ENCODE measurements at regions not wholly inside any gene's neighbourhood (a gene's known extent, or its start where the extent isn't known, plus 50 kb on each side); places are given as distances from the start of the nearest gene placed in this dataset.

DNA sequence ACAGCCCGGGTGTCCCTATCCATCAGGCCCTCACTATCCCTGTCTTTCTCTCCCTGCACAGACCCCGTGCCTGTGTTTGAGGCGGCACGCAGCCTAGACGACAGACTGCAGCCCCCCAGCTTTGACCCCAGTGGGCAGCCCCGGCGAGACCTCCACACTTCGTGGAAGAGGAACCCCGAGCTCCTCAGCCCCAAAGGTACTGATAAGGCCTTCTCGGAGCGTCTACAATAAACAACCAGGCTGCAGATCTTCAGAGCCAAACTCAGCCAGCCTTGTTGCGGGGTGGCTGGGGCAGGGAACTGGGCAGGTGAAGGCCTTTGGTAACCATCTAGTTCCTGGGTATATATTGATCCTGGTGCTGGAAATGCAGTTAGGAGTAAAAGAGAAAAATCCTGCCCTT, 77.5 kb downstream of the PHETA1 start:
- H3K9me3 Mint-ChIP-seq = no peaks in the 10 kb centered on the region
- TF ChIP-seq CTCF (IDR thresholded peaks at IDR 0.05; ENCODE audit: unreplicated experiment in 3 of 3) = no peak
- no peaks in the 10 kb centered on the region for H3K4me1 Mint-ChIP-seq
- H3K27ac Mint-ChIP-seq = no peak overlapping the region
- H3K4me3 Mint-ChIP-seq = no peak overlapping the region
- peaks cover 6% of the 10 kb centered on the region for H3K27me3 Mint-ChIP-seq (ENCODE audit: low read depth)
- peaks cover 5% of the 10 kb centered on the region for H3K36me3 Mint-ChIP-seq (ENCODE audit: low read depth)

GRCh38 chr12:111288771-111289170, 80.1 kb downstream of the PHETA1 start:
- no peak for TF ChIP-seq CTCF (IDR thresholded peaks at IDR 0.05; ENCODE audit: unreplicated experiment in 3 of 3)
- Mint-ChIP-seq H3K27me3 (ENCODE audit: low read depth) (peaks cover 10% of the 10 kb centered on the region), H3K4me3 (no peak overlapping the region), H3K4me1 (no peaks in the 10 kb centered on the region), H3K27ac (no peak overlapping the region), H3K9me3 (no peaks in the 10 kb centered on the region), H3K36me3 (ENCODE audit: low read depth) (peaks cover 5% of the 10 kb centered on the region)

GRCh38 chr12:111287125-111287900, 81.6 kb downstream of the PHETA1 start:
- no peak overlapping the region for H3K4me3 Mint-ChIP-seq
- H3K36me3 Mint-ChIP-seq (ENCODE audit: low read depth) = peaks cover 5% of the 10 kb centered on the region
- H3K27me3 Mint-ChIP-seq (ENCODE audit: low read depth) = peaks cover 10% of the 10 kb centered on the region
- no peak overlapping the region for H3K27ac Mint-ChIP-seq
- no peaks in the 10 kb centered on the region for H3K9me3 Mint-ChIP-seq
- H3K4me1 Mint-ChIP-seq = no peaks in the 10 kb centered on the region
- no peak for TF ChIP-seq CTCF (IDR thresholded peaks at IDR 0.05; ENCODE audit: unreplicated experiment in 3 of 3)

DNA sequence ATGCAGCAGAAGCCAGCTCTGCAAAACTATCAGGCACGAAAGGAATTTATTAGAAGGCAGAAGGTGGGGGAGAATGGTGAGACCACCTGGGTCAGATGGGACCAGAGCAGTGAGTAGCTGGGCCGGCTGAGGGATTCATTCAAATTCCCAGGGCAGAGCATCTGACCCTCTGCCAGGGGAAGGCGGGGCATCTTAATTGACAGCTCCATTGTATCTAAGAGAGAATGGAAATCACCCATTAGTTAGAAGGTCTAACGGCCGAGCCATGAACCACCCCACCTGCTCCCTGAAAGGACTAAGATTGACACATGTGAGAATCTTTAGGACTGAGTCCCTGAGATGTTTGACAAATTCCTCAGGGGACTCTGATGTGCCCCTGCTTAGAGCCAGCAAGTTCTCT, 83.7 kb downstream of the PHETA1 start:
- H3K36me3 Mint-ChIP-seq (ENCODE audit: low read depth) = peaks cover 11% of the 10 kb centered on the region
- peaks cover 9% of the 10 kb centered on the region for H3K9me3 Mint-ChIP-seq
- no peak overlapping the region for H3K4me3 Mint-ChIP-seq
- H3K4me1 Mint-ChIP-seq = no peaks in the 10 kb centered on the region
- peaks cover 13% of the 10 kb centered on the region for H3K27me3 Mint-ChIP-seq (ENCODE audit: low read depth)
- TF ChIP-seq CTCF (IDR thresholded peaks at IDR 0.05; ENCODE audit: unreplicated experiment in 3 of 3) = no peak
- H3K27ac Mint-ChIP-seq = no peak overlapping the region

- H3K9me3 Mint-ChIP-seq = peaks cover 9% of the 10 kb centered on the region
- peaks cover 13% of the 10 kb centered on the region for H3K27me3 Mint-ChIP-seq (ENCODE audit: low read depth)
- peaks cover 11% of the 10 kb centered on the region for H3K36me3 Mint-ChIP-seq (ENCODE audit: low read depth)
- TF ChIP-seq CTCF (IDR thresholded peaks at IDR 0.05; ENCODE audit: unreplicated experiment in 3 of 3) = no peak
- H3K27ac Mint-ChIP-seq = no peak overlapping the region
- H3K4me3 Mint-ChIP-seq = no peak overlapping the region
- H3K4me1 Mint-ChIP-seq = no peaks in the 10 kb centered on the region
Measured at GRCh38 chr12:111284709-111285108, 84.2 kb downstream of the PHETA1 start.

GRCh38 chr12:111283966-111284365, 84.9 kb downstream of the PHETA1 start:
- Mint-ChIP-seq H3K27ac (no peak overlapping the region), H3K4me1 (no peaks in the 10 kb centered on the region), H3K4me3 (no peak overlapping the region), H3K9me3 (peaks cover 13% of the 10 kb centered on the region), H3K27me3 (ENCODE audit: low read depth) (peaks cover 15% of the 10 kb centered on the region), H3K36me3 (ENCODE audit: low read depth) (peaks cover 11% of the 10 kb centered on the region)
- TF ChIP-seq CTCF (IDR thresholded peaks at IDR 0.05; ENCODE audit: unreplicated experiment in 3 of 3) = no peak

Data from nephron (organoid).